Activated CD8-positive, alpha-beta memory T cell treated with anti-CD3 and anti-CD28 coated beads, Interleukin-2, amount 50 U/mL, for 24 hours (primary cell): ENCODE measurements at regions not wholly inside any gene's neighbourhood (a gene's known extent, or its start where the extent isn't known, plus 50 kb on each side); places are given as distances from the start of the nearest gene placed in this dataset.
"Not testable (repeated sequence)": the region's sequence is repeated elsewhere in the genome, so short reads cannot be mapped to it uniquely, and the experiment has no call there.

Experiments
- DNase-seq: peaks from one replicate; pipeline ENCODE4 v3.0.0-alpha.2; 2020; ENCODE audit errors: extremely low read depth

DNA sequence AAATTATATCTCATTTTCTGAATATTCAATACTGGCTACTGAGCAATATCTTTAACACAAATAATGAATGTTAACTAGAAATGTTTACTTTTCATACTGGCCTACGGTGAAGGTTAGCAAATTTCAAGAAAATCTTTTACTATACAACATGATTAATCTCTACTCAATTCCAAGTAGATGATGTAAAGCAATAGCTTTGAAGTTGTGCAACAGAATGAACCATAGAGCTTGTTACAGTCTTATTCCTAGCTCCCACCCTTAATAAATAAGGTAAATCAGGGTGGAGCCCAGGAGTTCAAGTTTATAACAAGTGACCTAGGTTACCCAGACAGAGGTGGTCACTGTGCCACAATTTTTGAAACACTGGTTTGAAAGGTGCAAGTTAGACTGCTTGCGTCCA lies 1678.1 kb downstream of the KCNT2 start:
- no peak for DNase-seq

DNA sequence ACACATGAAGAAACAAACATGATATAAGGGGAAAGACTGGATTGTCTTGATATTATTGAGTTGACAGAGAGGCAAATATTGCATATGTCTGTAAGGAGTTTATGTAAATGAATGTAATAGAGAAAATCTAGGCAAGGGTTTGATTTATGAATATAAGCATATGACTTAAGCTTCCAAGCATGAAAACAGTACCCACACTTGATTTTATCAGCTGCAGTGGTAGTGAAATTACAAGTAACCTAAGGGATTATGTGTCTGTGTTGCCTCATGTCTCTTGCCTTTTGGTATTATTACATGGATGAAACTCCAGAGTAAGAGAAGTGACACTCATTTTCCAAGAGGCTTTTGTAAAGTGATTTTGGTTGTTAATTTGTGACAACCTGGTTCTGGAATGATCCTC lies 1678.9 kb downstream of the KCNT2 start:
- DNase-seq, result no peak

DNA sequence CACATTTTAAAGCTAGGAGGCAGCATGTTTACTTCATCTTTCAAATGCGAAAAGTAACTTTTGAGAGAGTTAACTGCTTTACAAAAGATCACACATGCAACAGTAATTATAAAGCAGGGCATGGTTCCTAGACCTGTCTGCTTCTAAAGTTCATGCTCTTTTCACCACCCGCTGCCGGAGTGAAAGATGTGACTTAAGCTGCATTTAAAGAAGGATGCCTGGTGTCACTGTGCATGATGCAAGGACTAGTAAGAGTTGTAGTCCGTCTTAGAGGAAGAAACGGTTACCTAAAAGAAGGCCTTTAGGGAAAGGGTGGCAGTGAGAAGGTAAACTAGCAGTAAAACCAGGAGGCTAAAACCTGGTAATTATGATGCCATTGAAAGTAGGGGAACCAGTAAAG lies 1689.1 kb downstream of the KCNT2 start:
- no peak for DNase-seq

DNA sequence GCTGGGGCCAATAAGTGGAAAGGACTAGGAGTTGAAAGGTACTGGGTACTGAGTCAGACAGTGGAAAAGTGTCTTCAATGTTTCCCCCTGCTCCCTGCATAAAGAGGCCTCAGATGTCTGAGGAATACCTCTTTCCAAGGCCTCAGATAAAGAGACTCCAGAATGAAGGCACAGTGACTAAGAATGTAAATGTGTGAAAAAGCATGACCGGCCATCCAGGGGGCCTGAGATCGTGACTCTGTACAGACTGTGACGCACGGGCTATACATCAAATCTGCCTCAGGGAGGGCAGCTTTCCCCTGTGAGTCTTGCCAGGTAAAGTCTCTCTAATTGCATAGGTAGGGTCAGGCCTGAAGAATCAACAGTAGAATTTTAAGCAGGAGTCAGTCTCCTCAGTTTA lies 1690.5 kb downstream of the KCNT2 start:
- DNase-seq, result no peak

- no peak for DNase-seq
Measured at GRCh38 chr1:194908643-194909042, 1699.6 kb downstream of the KCNT2 start.

- no peak for DNase-seq
Measured at GRCh38 chr1:194903524-194903923, 1704.7 kb downstream of the KCNT2 start.

- no peak for DNase-seq
Measured at GRCh38 chr1:194889310-194889709, 1702.9 kb upstream of the B3GALT2 start.

GRCh38 chr1:194870860-194871259 lies 1684.4 kb upstream of the B3GALT2 start:
- DNase-seq, result no peak

- DNase-seq, result no peak
Measured at GRCh38 chr1:194866153-194866552, 1679.7 kb upstream of the B3GALT2 start.

- DNase-seq, result no peak
Measured at GRCh38 chr1:194865383-194865782, 1679.0 kb upstream of the B3GALT2 start.

- no peak for DNase-seq
Measured at GRCh38 chr1:194862129-194862528, 1675.7 kb upstream of the B3GALT2 start.

GRCh38 chr1:194860248-194861201 lies 1674.1 kb upstream of the B3GALT2 start:
- DNase-seq, result no peak

GRCh38 chr1:194859481-194860154 lies 1673.2 kb upstream of the B3GALT2 start:
- DNase-seq, result not testable (repeated sequence)

DNA sequence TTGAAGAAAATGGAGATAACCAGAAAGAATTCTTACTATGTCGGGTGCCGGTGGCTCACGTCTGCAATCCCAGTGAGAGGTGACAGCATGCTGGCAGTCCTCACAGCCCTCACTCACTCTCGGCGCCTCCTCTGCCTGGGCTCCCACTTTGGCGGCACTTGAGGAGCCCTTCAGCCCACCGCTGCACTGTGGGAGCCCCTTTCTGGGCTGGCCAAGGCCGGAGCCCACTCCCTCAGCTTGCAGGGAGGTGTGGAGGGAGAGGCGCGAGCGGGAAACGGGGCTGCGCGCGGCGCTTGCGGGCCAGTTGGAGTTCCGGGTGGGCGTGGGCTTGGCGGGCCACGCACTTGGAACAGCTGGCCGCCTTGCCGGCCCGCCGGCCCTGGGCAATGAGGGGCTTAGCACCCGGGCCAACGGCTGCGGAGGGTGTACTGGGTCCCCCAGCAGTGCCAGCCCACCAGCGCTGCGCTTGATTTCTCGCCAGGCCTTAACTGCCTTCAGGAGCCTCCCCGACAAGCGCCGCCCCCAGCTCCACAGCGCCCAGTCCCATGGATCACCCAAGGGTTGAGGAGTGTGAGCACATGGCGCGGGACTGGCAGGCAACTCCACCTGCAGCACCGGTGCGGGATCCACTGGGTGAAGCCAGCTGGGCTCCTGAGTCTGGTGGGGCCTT lies 1672.5 kb upstream of the B3GALT2 start:
- not testable (repeated sequence) for DNase-seq

DNA sequence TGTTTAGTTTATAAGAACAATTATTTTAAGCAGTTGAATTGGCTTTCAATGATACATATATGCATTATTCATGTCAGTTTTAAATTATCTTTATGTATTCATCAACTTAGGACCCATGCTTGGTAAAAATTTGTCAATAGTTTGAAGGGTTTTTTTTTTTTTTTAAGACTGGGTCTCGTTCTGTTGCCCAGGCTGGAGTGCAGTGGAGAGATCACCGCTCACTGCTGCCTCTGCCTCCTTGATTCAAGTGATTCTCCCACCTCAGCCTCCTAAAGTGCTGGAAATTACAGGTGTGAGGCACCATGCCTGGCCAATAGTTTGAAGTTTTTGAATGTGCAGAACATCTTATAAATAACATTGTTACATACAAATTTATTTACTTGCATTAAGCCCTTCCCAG lies 1671.0 kb upstream of the B3GALT2 start:
- DNase-seq, result no peak

GRCh38 chr1:194848846-194849245 lies 1662.4 kb upstream of the B3GALT2 start:
- no peak for DNase-seq

DNA sequence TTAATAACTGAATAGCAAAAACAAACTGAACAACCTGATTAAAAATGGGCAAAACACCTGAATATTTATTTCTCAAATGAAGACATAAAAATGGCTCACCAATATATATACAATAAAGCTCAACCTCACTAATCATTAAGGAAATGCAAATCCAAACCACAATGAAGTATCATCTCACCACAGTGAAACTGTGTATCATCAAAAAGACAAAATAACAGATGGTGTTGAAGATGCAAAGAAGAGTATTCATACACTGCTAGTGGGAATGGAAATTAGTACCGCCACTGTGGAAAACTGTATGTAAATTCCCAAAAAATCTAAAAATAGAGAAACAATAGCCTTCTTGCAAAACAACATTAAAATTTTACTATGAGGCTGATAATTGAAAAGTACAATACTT lies 1660.1 kb upstream of the B3GALT2 start:
- no peak for DNase-seq

DNA sequence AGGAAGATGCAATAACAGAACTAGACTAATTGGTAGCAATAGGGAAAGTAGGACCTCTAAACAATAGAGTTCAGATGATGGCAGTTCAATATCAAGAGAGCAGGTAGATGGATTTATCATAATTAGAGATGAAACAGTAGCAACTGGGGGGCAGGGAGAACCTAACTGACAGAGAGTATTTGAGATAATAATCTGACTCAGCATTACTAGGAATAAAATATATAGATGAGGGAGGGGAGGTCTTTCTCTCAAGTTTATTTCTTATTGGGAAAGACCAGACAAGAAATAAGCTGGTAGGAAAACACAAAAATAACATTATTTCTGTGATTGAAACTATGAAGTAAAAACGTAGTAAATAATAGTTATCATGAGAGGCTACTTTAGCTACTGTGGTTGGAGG lies 1656.7 kb upstream of the B3GALT2 start:
- no peak for DNase-seq

DNA sequence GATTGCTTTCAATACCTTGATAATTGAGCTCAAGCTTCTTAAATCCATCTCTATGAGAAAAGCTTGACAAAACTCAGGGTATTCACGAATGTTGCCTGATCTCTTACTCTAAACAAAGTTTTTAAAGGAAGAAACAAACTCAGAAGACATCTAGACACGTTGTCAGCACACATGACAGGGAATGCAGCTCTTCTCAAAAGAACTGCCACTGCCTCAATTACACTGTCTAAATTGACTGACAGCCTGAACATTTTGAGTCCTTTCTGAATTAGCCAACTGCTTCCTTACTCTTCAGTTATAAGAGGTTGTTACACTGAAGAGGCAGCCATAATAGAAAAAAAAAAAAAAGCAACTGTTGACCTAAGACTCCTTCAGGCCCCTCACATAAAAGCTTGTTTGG lies 1646.7 kb upstream of the B3GALT2 start:
- no peak for DNase-seq

- DNase-seq, result not testable (repeated sequence)
Measured at GRCh38 chr1:194831595-194831994, 1645.2 kb upstream of the B3GALT2 start.

DNA sequence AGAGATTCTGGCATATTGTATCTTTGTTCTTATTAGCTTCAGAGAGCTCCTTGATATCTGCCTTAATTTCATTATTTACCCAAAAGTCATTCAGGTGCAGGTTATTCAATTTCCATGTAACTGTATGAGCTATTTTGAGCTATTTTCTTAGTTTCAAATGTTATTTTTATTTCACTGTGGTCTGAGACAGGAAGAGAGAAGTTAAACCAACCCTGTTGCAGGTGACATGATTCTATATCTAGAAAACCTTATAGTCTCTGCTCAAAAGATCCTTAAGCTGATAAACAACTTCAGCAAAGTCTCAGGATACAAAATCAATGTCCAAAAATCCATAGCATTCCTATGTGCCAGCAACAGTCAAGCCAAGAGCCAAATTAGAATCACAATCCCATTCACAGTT lies 1644.0 kb upstream of the B3GALT2 start:
- no peak for DNase-seq

DNA sequence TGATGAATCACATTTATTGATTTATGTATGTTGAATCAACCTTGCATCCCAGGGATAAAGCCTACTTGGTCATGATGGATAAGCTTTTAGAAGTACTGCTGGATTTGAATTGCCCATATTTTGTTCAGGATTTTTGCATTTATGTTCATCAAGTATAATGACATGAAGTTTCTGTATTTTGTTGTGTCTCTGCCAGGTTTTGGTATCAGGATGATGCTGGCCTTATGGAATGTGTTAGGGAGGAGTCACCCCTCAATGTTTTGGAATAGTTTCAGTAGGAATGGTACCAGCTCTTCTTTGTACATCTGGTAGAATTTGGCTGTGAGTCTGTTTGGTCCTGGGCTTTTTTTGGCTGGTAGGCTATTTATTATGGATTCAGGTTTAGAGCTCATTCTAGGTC lies 1643.1 kb upstream of the B3GALT2 start:
- DNase-seq, result no peak

- no peak for DNase-seq
Measured at GRCh38 chr1:194825382-194825781, 1639.0 kb upstream of the B3GALT2 start.
